DMS 273 treated with DMSO at 0.1 percent for 48 hours (cell line): ENCODE measurements at regions not wholly inside any gene's neighbourhood (a gene's known extent, or its start where the extent isn't known, plus 50 kb on each side); places are given as distances from the start of the nearest gene placed in this dataset.
A peak's percentile ranks its signal among the peaks of the same experiment; 100 is the strongest.
"Not testable (repeated sequence)": the region's sequence is repeated elsewhere in the genome, so short reads cannot be mapped to it uniquely, and the experiment has no call there.

Experiments used
- DNase-seq: peaks from one replicate; lab custom pipeline; 2025; lab: John Stamatoyannopoulos, UW

GRCh38 chr1:189216886-189217285 is 1260.8 kb downstream of the BRINP3 start:
- DNase-seq: peak; percentile 11

- no peak for DNase-seq
Measured at GRCh38 chr1:189217646-189218045, 1260.0 kb downstream of the BRINP3 start.

- DNase-seq: no peak
Measured at GRCh38 chr1:189220750-189221149, 1256.9 kb downstream of the BRINP3 start.

- not testable (repeated sequence) for DNase-seq
Measured at GRCh38 chr1:189225794-189226145, 1251.9 kb downstream of the BRINP3 start.

- DNase-seq: no peak
Measured at GRCh38 chr1:189226779-189227178, 1250.9 kb downstream of the BRINP3 start.

- DNase-seq: no peak
Measured at GRCh38 chr1:189237008-189237407, 1240.7 kb downstream of the BRINP3 start.

- no peak for DNase-seq
Measured at GRCh38 chr1:189253601-189254350, 1223.9 kb downstream of the BRINP3 start.

- not testable (repeated sequence) for DNase-seq
Measured at GRCh38 chr1:189261128-189261527, 1216.5 kb downstream of the BRINP3 start.

- DNase-seq: no peak
Measured at GRCh38 chr1:189269011-189269410, 1208.7 kb downstream of the BRINP3 start.

GRCh38 chr1:189274267-189274666 is 1203.4 kb downstream of the BRINP3 start:
- no peak for DNase-seq

GRCh38 chr1:189275796-189276195 is 1201.9 kb downstream of the BRINP3 start:
- no peak for DNase-seq

GRCh38 chr1:189289346-189289745 is 1188.3 kb downstream of the BRINP3 start:
- no peak for DNase-seq

GRCh38 chr1:189301235-189301634 is 1176.4 kb downstream of the BRINP3 start:
- DNase-seq: no peak

- DNase-seq: no peak
Measured at GRCh38 chr1:189305279-189305678, 1172.4 kb downstream of the BRINP3 start.

GRCh38 chr1:189311915-189312314 is 1165.7 kb downstream of the BRINP3 start:
- no peak for DNase-seq

GRCh38 chr1:189312499-189312898 is 1165.2 kb downstream of the BRINP3 start:
- DNase-seq: no peak

- DNase-seq: no peak
Measured at GRCh38 chr1:189313488-189313887, 1164.2 kb downstream of the BRINP3 start.

- DNase-seq: no peak
Measured at GRCh38 chr1:189315035-189315901, 1162.4 kb downstream of the BRINP3 start.

- DNase-seq: no peak
Measured at GRCh38 chr1:189323091-189323490, 1154.6 kb downstream of the BRINP3 start.

GRCh38 chr1:189331071-189331470 is 1146.6 kb downstream of the BRINP3 start:
- not testable (repeated sequence) for DNase-seq

GRCh38 chr1:189336115-189337100 is 1141.3 kb downstream of the BRINP3 start:
- DNase-seq: no peak

- DNase-seq: no peak
Measured at GRCh38 chr1:189349607-189350006, 1128.1 kb downstream of the BRINP3 start.
